ENCODE measurements at regions not wholly inside any gene's neighbourhood (a gene's known extent, or its start where the extent isn't known, plus 50 kb on each side); places are given as distances from the start of the nearest gene placed in this dataset.

GRCh38 chr7:40947566-40947965 is 755.3 kb downstream of the INHBA start:
- no peak for TF ChIP-seq CTCF (IDR thresholded peaks at IDR 0.05)
- peaks cover 24% of the 10 kb centered on the region for H3K36me3 Mint-ChIP-seq (ENCODE audit: low read depth)
- H3K4me1 Mint-ChIP-seq (ENCODE audit: low read depth) = no peaks in the 10 kb centered on the region
- H3K27me3 Mint-ChIP-seq (ENCODE audit: low read depth) = no peaks in the 10 kb centered on the region
- peaks cover 44% of the 10 kb centered on the region for H3K9me3 Mint-ChIP-seq (ENCODE audit: low read depth)
- no peak overlapping the region for H3K27ac Mint-ChIP-seq (ENCODE audit: unreplicated experiment)
- H3K4me3 Mint-ChIP-seq (ENCODE audit: unreplicated experiment) = no peak overlapping the region
- DNase-seq (ENCODE audit: low spot score) = no peak

GRCh38 chr7:40946549-40946948 is 756.3 kb downstream of the INHBA start:
- no peak overlapping the region for H3K4me3 Mint-ChIP-seq (ENCODE audit: unreplicated experiment)
- no peak for TF ChIP-seq CTCF (IDR thresholded peaks at IDR 0.05)
- no peak overlapping the region for H3K27ac Mint-ChIP-seq (ENCODE audit: unreplicated experiment)
- no peak for DNase-seq (ENCODE audit: low spot score)
- H3K36me3 Mint-ChIP-seq (ENCODE audit: low read depth) = peaks cover 26% of the 10 kb centered on the region
- H3K27me3 Mint-ChIP-seq (ENCODE audit: low read depth) = no peaks in the 10 kb centered on the region
- no peaks in the 10 kb centered on the region for H3K4me1 Mint-ChIP-seq (ENCODE audit: low read depth)
- H3K9me3 Mint-ChIP-seq (ENCODE audit: low read depth) = peaks cover 50% of the 10 kb centered on the region

- no peak for DNase-seq (ENCODE audit: low spot score)
- Mint-ChIP-seq H3K9me3 (ENCODE audit: low read depth) (peaks cover 50% of the 10 kb centered on the region), H3K36me3 (ENCODE audit: low read depth) (peaks cover 26% of the 10 kb centered on the region), H3K27me3 (ENCODE audit: low read depth) (no peaks in the 10 kb centered on the region), H3K4me3 (ENCODE audit: unreplicated experiment) (no peak overlapping the region), H3K4me1 (ENCODE audit: low read depth) (no peaks in the 10 kb centered on the region), H3K27ac (ENCODE audit: unreplicated experiment) (no peak overlapping the region)
- no peak for TF ChIP-seq CTCF (IDR thresholded peaks at IDR 0.05)
Observed at GRCh38 chr7:40945788-40946187, 757.1 kb downstream of the INHBA start.

GRCh38 chr7:40944981-40945585 is 757.8 kb downstream of the INHBA start:
- Mint-ChIP-seq H3K9me3 (ENCODE audit: low read depth) (peaks cover 55% of the 10 kb centered on the region), H3K4me3 (ENCODE audit: unreplicated experiment) (no peak overlapping the region), H3K27me3 (ENCODE audit: low read depth) (no peaks in the 10 kb centered on the region), H3K4me1 (ENCODE audit: low read depth) (no peaks in the 10 kb centered on the region), H3K36me3 (ENCODE audit: low read depth) (peaks cover 25% of the 10 kb centered on the region), H3K27ac (ENCODE audit: unreplicated experiment) (no peak overlapping the region)
- DNase-seq (ENCODE audit: low spot score) = no peak
- TF ChIP-seq CTCF (IDR thresholded peaks at IDR 0.05) = no peak

GRCh38 chr7:40937879-40938278 is 765.0 kb downstream of the INHBA start:
- H3K36me3 Mint-ChIP-seq (ENCODE audit: low read depth) = peaks cover 10% of the 10 kb centered on the region
- no peak overlapping the region for H3K27ac Mint-ChIP-seq (ENCODE audit: unreplicated experiment)
- no peaks in the 10 kb centered on the region for H3K4me1 Mint-ChIP-seq (ENCODE audit: low read depth)
- H3K4me3 Mint-ChIP-seq (ENCODE audit: unreplicated experiment) = no peak overlapping the region
- H3K9me3 Mint-ChIP-seq (ENCODE audit: low read depth) = peaks cover 41% of the 10 kb centered on the region
- no peak for DNase-seq (ENCODE audit: low spot score)
- H3K27me3 Mint-ChIP-seq (ENCODE audit: low read depth) = no peaks in the 10 kb centered on the region
- TF ChIP-seq CTCF (IDR thresholded peaks at IDR 0.05) = no peak
